ENCODE measurements at regions not wholly inside any gene's neighbourhood (a gene's known extent, or its start where the extent isn't known, plus 50 kb on each side); places are given as distances from the start of the nearest gene placed in this dataset.
A peak's percentile ranks its signal among the peaks of the same experiment; 100 is the strongest.
"Not testable (repeated sequence)": the region's sequence is repeated elsewhere in the genome, so short reads cannot be mapped to it uniquely, and the experiment has no call there.

- TF ChIP-seq PAX8 (CRISPR knock-in tag; IDR thresholded peaks at IDR 0.05; ENCODE audit: borderline replicate concordance): no peak
Measured at GRCh38 chr6:144785056-144785455, 499.9 kb downstream of the UTRN start (continued).

DNA sequence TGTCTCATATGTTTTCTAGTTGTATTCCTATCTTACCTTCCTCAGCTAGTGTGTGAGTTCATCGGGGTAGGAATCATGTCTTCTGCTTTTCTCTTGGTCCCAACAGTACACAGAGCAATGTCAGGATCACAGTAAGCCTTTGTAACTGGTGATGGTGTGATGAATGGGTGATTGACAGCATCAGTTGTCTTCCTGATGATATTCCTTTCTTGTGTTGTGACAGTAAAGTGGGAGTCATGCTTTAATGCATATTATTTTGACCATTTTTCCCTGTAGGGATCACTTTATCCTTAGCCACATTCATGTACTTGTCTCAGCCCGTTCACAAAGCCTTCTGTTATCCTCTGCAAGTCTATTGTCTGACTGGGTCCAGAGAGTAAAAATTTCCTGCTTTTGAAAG lies 501.7 kb downstream of the UTRN start:
- Histone ChIP-seq H4K20me1 (ENCODE audit: insufficient read depth, low read length) (no peaks in the 10 kb centered on the region), H3K4me3 (replicated peaks in 1 of 3; ENCODE audit: insufficient read depth in 1 of 3, low read depth in 2 of 3, low read length in 3 of 3) (no peak overlapping the region), H3K79me2 (ENCODE audit: insufficient read depth, low read length) (no peaks in the 10 kb centered on the region), H3K4me1 (ENCODE audit: insufficient read depth, low read length) (no peaks in the 10 kb centered on the region), H3K9me3 (ENCODE audit: low read length) (no peaks in the 10 kb centered on the region), H3K4me2 (ENCODE audit: low read depth, low read length) (no peak overlapping the region), H3K27ac (ENCODE audit: extremely low read length, insufficient read depth, low read length) (no peak overlapping the region), H2AFZ (ENCODE audit: low read length) (no peak overlapping the region), H3K36me3 (replicated peaks in 1 of 2; ENCODE audit: control insufficient read depth in 1 of 2, insufficient read depth in 2 of 2, low read length in 2 of 2) (peaks cover 4 to 45% of the 10 kb centered on the region in 2 experiments), H3K27me3 (ENCODE audit: control insufficient read depth in 1 of 2, insufficient read depth in 2 of 2, low read length in 2 of 2) (no peaks in the 10 kb centered on the region), H3K9ac (ENCODE audit: insufficient read depth, low read depth, low read length) (no peak overlapping the region)
- no peak for DNase-seq (ENCODE audit: low spot score)
- ChIA-PET CTCF (ENCODE audit: low intra/inter-chr PET ratio, low total read pairs) (no interaction called here), POLR2A (no interaction called here)
- 92% methylated on average over 2 of the region's 2 CpGs for WGBS (ENCODE audit: low lambda C conversion rate)
- FAIRE-seq: peak; percentile 52
- no peak for TF ChIP-seq RFX5 (IDR thresholded peaks at IDR 0.05; ENCODE audit: low read depth, low read length)
- no peak for TF ChIP-seq KLF12 (CRISPR knock-in tag; IDR thresholded peaks at IDR 0.05; ENCODE audit: borderline replicate concordance)
- no peak for TF ChIP-seq ZNF878 (CRISPR knock-in tag; IDR thresholded peaks at IDR 0.05)
- no TSS peak for BruUV-seq (replicated peaks)
- in situ Hi-C loops (cut with HindIII; ENCODE audit: extremely low pct_ligation_motif_present, low pct_unique_long_range_greater_than_20kb): no loop called here
- peak; percentile 59 for ATAC-seq
- intact Hi-C loops (cut with micrococcal nuclease; ENCODE audit: unreplicated experiment): no loop called here

DNA sequence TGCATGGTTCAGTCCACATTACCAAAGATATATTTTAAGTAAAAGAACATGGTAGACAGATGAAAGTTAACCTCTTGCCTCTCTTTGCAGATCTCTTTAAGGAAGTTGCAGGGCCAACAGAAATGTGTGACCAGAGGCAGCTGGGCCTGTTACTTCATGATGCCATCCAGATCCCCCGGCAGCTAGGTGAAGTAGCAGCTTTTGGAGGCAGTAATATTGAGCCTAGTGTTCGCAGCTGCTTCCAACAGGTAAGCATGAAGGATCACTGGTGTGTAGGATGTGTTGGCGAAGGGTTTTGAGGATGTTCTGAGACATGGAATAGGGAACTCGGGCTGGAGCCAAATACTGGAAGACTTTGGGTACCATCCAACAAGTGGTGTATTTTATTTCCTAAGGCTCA lies 508.6 kb downstream of the UTRN start:
- H3K36me3 ChIP-seq (replicated peaks in 1 of 2; ENCODE audit: control insufficient read depth in 1 of 2, insufficient read depth in 2 of 2, low read length in 2 of 2): peaks cover 16 to 52% of the 10 kb centered on the region in 2 experiments
- no peak overlapping the region for H3K4me3 ChIP-seq (replicated peaks in 1 of 3; ENCODE audit: insufficient read depth in 1 of 3, low read depth in 2 of 3, low read length in 3 of 3)
- peak; percentile 24; the same call in 2 of the 3 replicates for ATAC-seq
- in situ Hi-C loops (cut with HindIII; ENCODE audit: extremely low pct_ligation_motif_present, low pct_unique_long_range_greater_than_20kb) (no loop called here), intact Hi-C loops (cut with micrococcal nuclease; ENCODE audit: unreplicated experiment) (no loop called here)
- no peak overlapping the region for H2AFZ ChIP-seq (ENCODE audit: low read length)
- H3K79me2 ChIP-seq (ENCODE audit: insufficient read depth, low read length): no peaks in the 10 kb centered on the region
- DNase-seq (ENCODE audit: low spot score): no peak
- H3K27ac ChIP-seq (ENCODE audit: extremely low read length, insufficient read depth, low read length): no peak overlapping the region
- H3K27me3 ChIP-seq (ENCODE audit: control insufficient read depth in 1 of 2, insufficient read depth in 2 of 2, low read length in 2 of 2): no peaks in the 10 kb centered on the region
- WGBS (ENCODE audit: low lambda C conversion rate): 98% methylated on average over 4 of the region's 4 CpGs
- no peaks in the 10 kb centered on the region for H4K20me1 ChIP-seq (ENCODE audit: insufficient read depth, low read length)
- H3K9me3 ChIP-seq (ENCODE audit: low read length): no peaks in the 10 kb centered on the region
- TF ChIP-seq RBM22 (optimal IDR thresholded peaks at IDR 0.05; ENCODE audit: low read length) (peak; percentile 46), ZNF143 (CRISPR knock-in tag; IDR thresholded peaks at IDR 0.05) (no peak)
- no peak overlapping the region for H3K4me2 ChIP-seq (ENCODE audit: low read depth, low read length)
- no peak overlapping the region for H3K9ac ChIP-seq (ENCODE audit: insufficient read depth, low read depth, low read length)
- H3K4me1 ChIP-seq (ENCODE audit: insufficient read depth, low read length): no peaks in the 10 kb centered on the region
- no TSS peak for BruUV-seq (replicated peaks)
- CTCF ChIA-PET (ENCODE audit: low intra/inter-chr PET ratio, low total read pairs): no interaction called here
- POLR2A ChIA-PET: no interaction called here
- FAIRE-seq: no peak

DNA sequence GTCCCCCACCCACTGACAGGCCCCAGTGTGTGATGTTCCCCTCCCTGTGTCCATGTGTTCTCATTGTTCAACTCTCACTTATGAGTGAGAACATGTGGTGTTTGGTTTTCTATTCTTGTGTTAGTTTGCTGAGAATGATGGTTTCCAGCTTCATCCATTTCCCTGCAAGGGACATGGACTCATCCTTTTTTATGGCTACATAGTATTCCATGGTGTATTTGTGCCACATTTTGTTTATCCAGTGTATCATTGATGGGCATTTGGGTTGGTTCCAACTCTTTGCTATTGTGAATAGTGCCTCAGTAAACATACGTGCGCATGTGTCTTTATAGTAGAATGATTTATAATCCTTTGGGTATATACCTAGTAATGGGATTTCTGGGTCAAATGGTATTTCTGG lies 509.9 kb downstream of the UTRN start:
- intact Hi-C loops (cut with micrococcal nuclease; ENCODE audit: unreplicated experiment): not testable (repeated sequence)

More for the DNA sequence above, 509.9 kb downstream of the UTRN start:
- CTCF ChIA-PET (ENCODE audit: low intra/inter-chr PET ratio, low total read pairs); H2AFZ ChIP-seq (ENCODE audit: low read length); in situ Hi-C loops (cut with HindIII; ENCODE audit: extremely low pct_ligation_motif_present, low pct_unique_long_range_greater_than_20kb); DNase-seq (ENCODE audit: low spot score); H3K4me1 ChIP-seq (ENCODE audit: insufficient read depth, low read length); ATAC-seq; BruUV-seq (replicated peaks); H3K79me2 ChIP-seq (ENCODE audit: insufficient read depth, low read length); H3K9ac ChIP-seq (ENCODE audit: insufficient read depth, low read depth, low read length); H3K27ac ChIP-seq (ENCODE audit: extremely low read length, insufficient read depth, low read length); H3K9me3 ChIP-seq (ENCODE audit: low read length); H4K20me1 ChIP-seq (ENCODE audit: insufficient read depth, low read length); H3K27me3 ChIP-seq (ENCODE audit: control insufficient read depth in 1 of 2, insufficient read depth in 2 of 2, low read length in 2 of 2); H3K4me2 ChIP-seq (ENCODE audit: low read depth, low read length); H3K4me3 ChIP-seq (replicated peaks in 1 of 3; ENCODE audit: insufficient read depth in 1 of 3, low read depth in 2 of 3, low read length in 3 of 3); FAIRE-seq; POLR2A ChIA-PET: not testable (repeated sequence)
- H3K36me3 ChIP-seq (replicated peaks in 1 of 2; ENCODE audit: control insufficient read depth in 1 of 2, insufficient read depth in 2 of 2, low read length in 2 of 2): peaks cover 16 to 52% of the 10 kb centered on the region in 2 experiments
- 100% methylated on average over 2 of the region's 2 CpGs for WGBS (ENCODE audit: low lambda C conversion rate)

Measured in HepG2 (cell line).